WTC11 (cell line): ENCODE measurements at regions not wholly inside any gene's neighbourhood (a gene's known extent, or its start where the extent isn't known, plus 50 kb on each side); places are given as distances from the start of the nearest gene placed in this dataset.

Experiments used
- ATAC-seq: fragments of 200-7000 bp; cut with Tn5 transposase; 2 replicates; pipeline ENCODE4 v1.10.0; 2021; ENCODE audit warnings: mild to moderate bottlenecking, moderate library complexity
- CTCF ChIA-PET: fragments of 300-600 bp; sonication (Branson Sonifier 250); formaldehyde crosslinking; loops from one replicate; lab custom pipeline; 2021; ENCODE audit warnings: antibody characterized with exemption; lab: Charles Lee
- POLR2A ChIA-PET: fragments of 350-600 bp; sonication (Branson Sonifier 250); formaldehyde crosslinking; loops from one replicate; lab custom pipeline; 2021; ENCODE audit warnings: antibody characterized with exemption; lab: Charles Lee
- DNase-seq: peaks from one replicate; pipeline ENCODE4 v3.0.0; 2021; ENCODE audit warnings: low spot score
- H3K27ac Mint-ChIP-seq: 2 replicates; pipeline ENCODE4 v1.8.0; 2021; ENCODE audit warnings: mixed read lengths
- H3K27me3 Mint-ChIP-seq: 2 replicates; pipeline ENCODE4 v1.8.0; 2021; ENCODE audit warnings: low read depth, mild to moderate bottlenecking, moderate library complexity, mixed read lengths
- H3K36me3 Mint-ChIP-seq: 2 replicates; pipeline ENCODE4 v1.8.0; 2021; ENCODE audit warnings: mixed read lengths
- H3K4me1 Mint-ChIP-seq: 2 replicates; pipeline ENCODE4 v1.8.0; 2022; ENCODE audit warnings: mixed read lengths
- H3K4me3 Mint-ChIP-seq: 2 replicates; pipeline ENCODE4 v1.8.0; 2021; ENCODE audit warnings: mild to moderate bottlenecking, moderate library complexity, mixed read lengths
- H3K9me3 Mint-ChIP-seq: 2 replicates; pipeline ENCODE4 v1.8.0; 2021; ENCODE audit warnings: mixed read lengths
- ARID4B ChIP-seq: sonication (generic); formaldehyde crosslinking; IDR thresholded peaks from 2 replicates; pipeline ENCODE4 v1.8.0; 2023; ENCODE audit warnings: missing genetic modification reagents, mild to moderate bottlenecking, borderline replicate concordance
- ATF3 ChIP-seq: sonication (generic); formaldehyde crosslinking; conservative IDR thresholded peaks from 2 replicates; pipeline ENCODE4 v1.8.1; 2022; ENCODE audit warnings: mild to moderate bottlenecking, missing genetic modification reagents
- CDX4 ChIP-seq: fragments of 250-450 bp; sonication (Bioruptor Pico); IDR thresholded peaks from 2 replicates; pipeline ENCODE4 v1.9.0; 2021; ENCODE audit warnings: moderate library complexity, mild to moderate bottlenecking, inconsistent platforms, borderline replicate concordance
- ESRRA ChIP-seq: sonication (generic); formaldehyde crosslinking; IDR thresholded peaks from 2 replicates; pipeline ENCODE4 v1.8.1; 2022; ENCODE audit warnings: mild to moderate bottlenecking, missing genetic modification reagents, borderline replicate concordance
- ETV6 ChIP-seq: sonication (generic); formaldehyde crosslinking; IDR thresholded peaks from 2 replicates; pipeline ENCODE4 v1.8.1; 2022; ENCODE audit warnings: mild to moderate bottlenecking, missing genetic modification reagents
- FOXK1 ChIP-seq: sonication (generic); formaldehyde crosslinking; IDR thresholded peaks from 2 replicates; pipeline ENCODE4 v1.8.0; 2022; ENCODE audit warnings: mild to moderate bottlenecking, moderate library complexity, missing genetic modification reagents
- GRHL2 ChIP-seq: fragments of 250-450 bp; sonication (Bioruptor Pico); IDR thresholded peaks from 2 replicates; pipeline ENCODE4 v1.8.0; 2022; ENCODE audit warnings: mild to moderate bottlenecking, moderate library complexity; ENCODE audit not compliant: insufficient replicate concordance, severe bottlenecking
- HMGA2 ChIP-seq: fragments of 250-450 bp; sonication (Bioruptor Pico); IDR thresholded peaks from 2 replicates; pipeline ENCODE4 v1.4.0; 2021; ENCODE audit warnings: mild to moderate bottlenecking, moderate library complexity
- JAZF1 ChIP-seq: fragments of 250-450 bp; sonication (Bioruptor Pico); IDR thresholded peaks from 2 replicates; pipeline ENCODE4 v1.9.0; 2021; ENCODE audit warnings: moderate library complexity, mild to moderate bottlenecking, inconsistent platforms
- KAT7 ChIP-seq: sonication (generic); formaldehyde crosslinking; IDR thresholded peaks from 2 replicates; pipeline ENCODE4 v1.8.1; 2023; ENCODE audit warnings: missing genetic modification reagents, mild to moderate bottlenecking, borderline replicate concordance
- MLX ChIP-seq: sonication (generic); formaldehyde crosslinking; IDR thresholded peaks from 2 replicates; pipeline ENCODE4 v1.8.1; 2023; ENCODE audit warnings: mild to moderate bottlenecking, missing genetic modification reagents, moderate library complexity
- NFE2L1 ChIP-seq: sonication (generic); formaldehyde crosslinking; IDR thresholded peaks from 2 replicates; pipeline ENCODE4 v1.8.1; 2023; ENCODE audit warnings: missing genetic modification reagents
- RELA ChIP-seq: sonication (generic); formaldehyde crosslinking; IDR thresholded peaks from 2 replicates; pipeline ENCODE4 v1.8.1; 2022; ENCODE audit warnings: missing genetic modification reagents, mild to moderate bottlenecking, borderline replicate concordance
- SOX15 ChIP-seq: fragments of 250-450 bp; sonication (Bioruptor Pico); IDR thresholded peaks from 2 replicates; pipeline ENCODE4 v1.9.0; 2021; ENCODE audit warnings: mild to moderate bottlenecking
- TCF7 ChIP-seq: sonication (generic); formaldehyde crosslinking; IDR thresholded peaks from 2 replicates; pipeline ENCODE4 v1.8.0; 2022; ENCODE audit warnings: mild to moderate bottlenecking, low read depth, missing genetic modification reagents, moderate library complexity
- TEAD1 ChIP-seq: sonication (generic); formaldehyde crosslinking; IDR thresholded peaks from 2 replicates; pipeline ENCODE4 v1.8.0; 2022; ENCODE audit warnings: mild to moderate bottlenecking, missing genetic modification reagents
- TEAD4 ChIP-seq: sonication (generic); formaldehyde crosslinking; IDR thresholded peaks from 2 replicates; pipeline ENCODE4 v1.8.0; 2022; ENCODE audit warnings: mild to moderate bottlenecking, missing genetic modification reagents
- TP53 ChIP-seq: sonication (generic); formaldehyde crosslinking; IDR thresholded peaks from 2 replicates; pipeline ENCODE4 v1.8.1; 2023; ENCODE audit warnings: mild to moderate bottlenecking, missing genetic modification reagents
- ZNF121 ChIP-seq: sonication (generic); formaldehyde crosslinking; IDR thresholded peaks from 2 replicates; pipeline ENCODE4 v1.8.0; 2023; ENCODE audit warnings: missing genetic modification reagents
- ZNF219 ChIP-seq: sonication (generic); formaldehyde crosslinking; IDR thresholded peaks from 2 replicates; pipeline ENCODE4 v1.8.0; 2023; ENCODE audit warnings: missing genetic modification reagents, mild to moderate bottlenecking, borderline replicate concordance
- ZNF263 ChIP-seq: sonication (generic); formaldehyde crosslinking; IDR thresholded peaks from 2 replicates; pipeline ENCODE4 v1.8.1; 2022; ENCODE audit warnings: low read depth, mild to moderate bottlenecking, moderate library complexity, missing genetic modification reagents
- ZNF423 ChIP-seq: fragments of 250-450 bp; sonication (Bioruptor Pico); IDR thresholded peaks from 2 replicates; pipeline ENCODE4 v2.1.2; 2022; ENCODE audit warnings: mild to moderate bottlenecking, moderate library complexity
- ZSCAN18 ChIP-seq: fragments of 250-450 bp; sonication (Bioruptor Pico); IDR thresholded peaks from 2 replicates; pipeline ENCODE4 v2.1.2; 2022; ENCODE audit warnings: mild to moderate bottlenecking, moderate library complexity
- TF ChIP-seq, protein P1 (sequence below): sonication (generic); formaldehyde crosslinking; IDR thresholded peaks from 2 replicates; pipeline ENCODE4 v1.8.1; 2022; ENCODE audit warnings: low read depth, missing genetic modification reagents, borderline replicate concordance
- TF ChIP-seq, protein P2 (sequence below): sonication (generic); formaldehyde crosslinking; IDR thresholded peaks from 2 replicates; pipeline ENCODE4 v1.8.0; 2023; ENCODE audit warnings: mild to moderate bottlenecking, missing genetic modification reagents

GRCh38 chr4:75285837-75286236 is 228.4 kb downstream of the RCHY1 start:
- no peak overlapping the region for H3K4me3 Mint-ChIP-seq
- ATAC-seq (no peak), DNase-seq (no peak)
- POLR2A ChIA-PET: no interaction called here
- 0 out of 2 replicates have a peak, but pooled peaks cover 8% of the 10 kb centered on the region for H3K9me3 Mint-ChIP-seq
- no peaks in the 10 kb centered on the region for H3K27me3 Mint-ChIP-seq
- CTCF ChIA-PET: no interaction called here
- peaks cover 13% of the 10 kb centered on the region for H3K4me1 Mint-ChIP-seq
- H3K36me3 Mint-ChIP-seq: no peaks in the 10 kb centered on the region
- no peak overlapping the region for H3K27ac Mint-ChIP-seq
- TF ChIP-seq MLX (no peak), ESRRA (CRISPR knock-in tag) (no peak), TP53 (CRISPR knock-in tag) (no peak), GRHL2 (no peak), ZNF423 (CRISPR knock-in tag) (no peak), KAT7 (CRISPR knock-in tag) (no peak), ARID4B (CRISPR knock-in tag) (no peak), ATF3 (CRISPR knock-in tag) (no peak), SOX15 (CRISPR knock-in tag) (no peak), ZNF263 (no peak), ZNF121 (CRISPR knock-in tag) (no peak)
- TF ChIP-seq, protein P1, sequence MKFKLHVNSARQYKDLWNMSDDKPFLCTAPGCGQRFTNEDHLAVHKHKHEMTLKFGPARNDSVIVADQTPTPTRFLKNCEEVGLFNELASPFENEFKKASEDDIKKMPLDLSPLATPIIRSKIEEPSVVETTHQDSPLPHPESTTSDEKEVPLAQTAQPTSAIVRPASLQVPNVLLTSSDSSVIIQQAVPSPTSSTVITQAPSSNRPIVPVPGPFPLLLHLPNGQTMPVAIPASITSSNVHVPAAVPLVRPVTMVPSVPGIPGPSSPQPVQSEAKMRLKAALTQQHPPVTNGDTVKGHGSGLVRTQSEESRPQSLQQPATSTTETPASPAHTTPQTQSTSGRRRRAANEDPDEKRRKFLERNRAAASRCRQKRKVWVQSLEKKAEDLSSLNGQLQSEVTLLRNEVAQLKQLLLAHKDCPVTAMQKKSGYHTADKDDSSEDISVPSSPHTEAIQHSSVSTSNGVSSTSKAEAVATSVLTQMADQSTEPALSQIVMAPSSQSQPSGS (CRISPR knock-in tag): no peak

DNA sequence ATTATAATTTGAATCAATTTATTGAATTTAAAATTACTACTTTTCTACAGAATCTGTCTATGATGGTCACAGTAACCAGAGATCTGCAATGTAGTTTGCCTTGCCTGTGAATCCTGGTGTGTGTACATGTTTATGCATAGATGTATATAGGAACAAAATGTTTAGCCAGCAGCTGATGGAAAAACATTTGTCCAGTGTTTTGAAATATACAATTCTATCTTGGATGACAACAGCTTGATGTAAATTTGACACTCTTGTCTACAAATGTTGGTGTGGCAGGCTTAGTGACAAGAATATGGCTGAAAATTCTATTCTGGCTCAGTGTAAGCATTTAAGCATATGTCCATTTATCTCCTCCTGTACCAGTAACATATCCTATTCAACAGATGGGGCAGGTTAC is 229.4 kb downstream of the RCHY1 start:
- Mint-ChIP-seq H3K27me3 (no peaks in the 10 kb centered on the region; the same call in 1 of the 2 replicates), H3K9me3 (peaks cover 16% of the 10 kb centered on the region), H3K36me3 (peaks cover 2% of the 10 kb centered on the region; the same call in 1 of the 2 replicates), H3K27ac (no peak overlapping the region), H3K4me3 (no peak overlapping the region), H3K4me1 (peaks cover 3% of the 10 kb centered on the region)
- DNase-seq (no peak), ATAC-seq (no peak)
- ChIA-PET CTCF (no interaction called here), POLR2A (no interaction called here)
- no peak for TF ChIP-seq TCF7 (CRISPR knock-in tag)
- TF ChIP-seq ETV6 (CRISPR knock-in tag): no peak
- no peak for TF ChIP-seq RELA
- TF ChIP-seq, protein P2, sequence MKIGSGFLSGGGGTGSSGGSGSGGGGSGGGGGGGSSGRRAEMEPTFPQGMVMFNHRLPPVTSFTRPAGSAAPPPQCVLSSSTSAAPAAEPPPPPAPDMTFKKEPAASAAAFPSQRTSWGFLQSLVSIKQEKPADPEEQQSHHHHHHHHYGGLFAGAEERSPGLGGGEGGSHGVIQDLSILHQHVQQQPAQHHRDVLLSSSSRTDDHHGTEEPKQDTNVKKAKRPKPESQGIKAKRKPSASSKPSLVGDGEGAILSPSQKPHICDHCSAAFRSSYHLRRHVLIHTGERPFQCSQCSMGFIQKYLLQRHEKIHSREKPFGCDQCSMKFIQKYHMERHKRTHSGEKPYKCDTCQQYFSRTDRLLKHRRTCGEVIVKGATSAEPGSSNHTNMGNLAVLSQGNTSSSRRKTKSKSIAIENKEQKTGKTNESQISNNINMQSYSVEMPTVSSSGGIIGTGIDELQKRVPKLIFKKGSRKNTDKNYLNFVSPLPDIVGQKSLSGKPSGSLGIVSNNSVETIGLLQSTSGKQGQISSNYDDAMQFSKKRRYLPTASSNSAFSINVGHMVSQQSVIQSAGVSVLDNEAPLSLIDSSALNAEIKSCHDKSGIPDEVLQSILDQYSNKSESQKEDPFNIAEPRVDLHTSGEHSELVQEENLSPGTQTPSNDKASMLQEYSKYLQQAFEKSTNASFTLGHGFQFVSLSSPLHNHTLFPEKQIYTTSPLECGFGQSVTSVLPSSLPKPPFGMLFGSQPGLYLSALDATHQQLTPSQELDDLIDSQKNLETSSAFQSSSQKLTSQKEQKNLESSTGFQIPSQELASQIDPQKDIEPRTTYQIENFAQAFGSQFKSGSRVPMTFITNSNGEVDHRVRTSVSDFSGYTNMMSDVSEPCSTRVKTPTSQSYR (CRISPR knock-in tag): no peak
- TF ChIP-seq CDX4 (CRISPR knock-in tag): no peak
- TF ChIP-seq NFE2L1: no peak
- no peak for TF ChIP-seq ZSCAN18 (CRISPR knock-in tag)
- TF ChIP-seq FOXK1 (CRISPR knock-in tag): no peak
- no peak for TF ChIP-seq TEAD1
- no peak for TF ChIP-seq JAZF1 (CRISPR knock-in tag)
- TF ChIP-seq ZNF219: no peak
- no peak for TF ChIP-seq TEAD4 (CRISPR knock-in tag)
- TF ChIP-seq HMGA2 (CRISPR knock-in tag): no peak
